GM18499 (cell line): ENCODE measurements at regions not wholly inside any gene's neighbourhood (a gene's known extent, or its start where the extent isn't known, plus 50 kb on each side); places are given as distances from the start of the nearest gene placed in this dataset.
"Not testable (repeated sequence)": the region's sequence is repeated elsewhere in the genome, so short reads cannot be mapped to it uniquely, and the experiment has no call there.

Source experiments
- ATAC-seq: cut with Tn5 transposase; IDR thresholded peaks from one replicate; pipeline ENCODE4 v1.9.1; 2021; ENCODE audit warnings: moderate number of reproducible peaks; ENCODE audit not compliant: insufficient read depth, unreplicated experiment

DNA sequence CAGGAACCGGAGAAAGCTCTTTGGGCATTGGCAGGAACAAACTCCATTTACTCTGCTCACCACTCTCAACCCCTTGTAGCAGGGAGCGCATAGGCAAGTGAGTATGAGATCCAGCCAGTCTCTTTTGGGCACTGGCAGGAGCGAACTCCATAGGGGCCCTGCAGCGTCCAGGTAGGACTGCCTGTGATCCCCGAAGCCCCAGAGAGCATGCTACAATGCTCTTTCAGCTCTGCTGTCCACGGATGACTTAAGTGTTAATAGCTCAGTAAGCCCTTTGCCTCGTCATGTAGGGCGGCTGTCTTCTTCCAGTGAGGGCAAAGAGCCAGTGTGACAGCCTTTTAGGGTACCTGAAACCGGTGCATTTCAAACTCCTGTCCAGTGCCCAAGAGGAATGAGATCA, 1525.6 kb upstream of the RAG2 start:
- ATAC-seq, result no peak

DNA sequence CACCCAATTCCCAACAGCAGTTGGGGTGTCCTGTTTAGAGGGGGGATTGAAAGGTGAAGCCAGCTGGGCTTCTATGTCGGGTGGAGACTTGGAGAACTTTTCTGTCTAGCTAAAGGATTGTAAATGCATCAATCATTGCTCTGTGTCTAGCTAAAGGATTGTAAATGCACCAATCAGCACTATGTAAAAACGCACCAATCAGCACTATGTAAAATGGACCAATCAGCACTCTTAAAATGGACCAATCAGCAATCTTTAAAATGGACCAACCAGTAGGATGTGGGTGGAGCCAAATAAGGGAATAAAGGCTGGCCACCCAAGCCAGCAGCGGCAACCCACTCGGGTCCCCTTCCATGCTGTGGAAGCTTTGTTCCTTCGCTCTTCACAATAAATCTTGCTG, 1518.6 kb upstream of the RAG2 start:
- ATAC-seq, result not testable (repeated sequence)

DNA sequence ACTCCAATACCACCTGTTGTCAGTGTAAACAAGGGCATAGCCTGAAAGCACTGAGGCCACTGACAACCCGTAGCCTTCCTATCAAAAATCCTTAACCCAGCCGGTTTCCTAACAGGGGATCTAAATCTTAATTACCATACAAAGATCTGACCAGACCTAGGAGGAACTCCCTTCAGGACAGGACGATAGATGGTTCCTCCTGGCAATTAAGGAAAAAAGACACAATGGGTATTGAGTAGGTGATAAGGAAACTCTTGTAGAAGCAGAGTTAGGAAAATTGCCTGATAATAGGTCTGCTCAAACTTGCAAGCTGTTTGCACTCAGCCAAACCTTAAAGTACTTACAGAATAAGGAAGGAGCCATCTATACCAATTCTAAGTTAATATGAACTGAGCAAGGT, 1517.3 kb upstream of the RAG2 start:
- ATAC-seq, result not testable (repeated sequence)

DNA sequence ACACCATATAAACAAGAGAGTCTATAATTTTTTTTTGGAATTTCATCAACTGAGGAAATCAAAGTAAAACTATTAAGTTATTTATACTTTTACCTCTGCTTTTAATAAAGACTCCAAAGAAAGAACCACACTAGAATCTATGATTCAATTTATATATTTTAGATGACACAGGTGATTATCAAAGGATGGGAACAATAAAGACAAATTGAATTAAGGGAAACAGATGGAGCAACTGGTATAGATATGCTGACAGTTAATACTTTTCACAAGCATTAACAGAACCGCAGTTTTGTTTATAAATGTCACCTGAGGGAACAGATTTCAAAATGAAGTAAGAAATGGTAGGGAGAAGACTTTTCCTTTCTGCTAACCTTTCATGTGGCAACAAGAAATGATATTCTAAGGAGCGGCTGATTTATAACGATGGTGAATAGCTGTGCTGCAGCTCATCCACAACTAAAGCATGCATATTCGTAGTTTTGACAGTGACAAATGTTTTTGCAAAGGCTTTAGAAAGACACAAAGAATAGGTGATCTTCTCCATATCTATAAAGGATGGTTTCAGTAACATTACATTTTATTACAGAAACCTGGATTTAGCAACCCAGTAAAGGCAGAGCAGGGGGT, 1502.9 kb upstream of the RAG2 start:
- ATAC-seq, result no peak

DNA sequence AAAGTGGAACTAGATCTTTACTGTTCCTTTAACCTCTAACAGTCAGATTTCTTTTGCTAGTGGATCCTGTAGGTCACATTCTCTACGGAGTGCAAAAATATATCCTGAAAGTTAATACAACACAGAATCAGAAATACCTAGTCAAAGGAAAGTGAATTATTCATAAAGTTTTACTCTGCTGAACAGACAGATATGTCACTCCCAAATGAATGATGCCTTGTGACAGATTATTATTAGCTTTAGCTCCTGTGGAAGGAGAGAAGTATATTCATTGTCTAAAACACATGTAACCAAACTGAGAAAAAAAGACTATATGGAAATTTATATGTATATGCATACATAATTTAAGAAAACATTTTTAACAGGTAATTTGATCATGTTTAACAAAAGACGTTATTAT, 1497.2 kb upstream of the RAG2 start:
- ATAC-seq, result no peak

DNA sequence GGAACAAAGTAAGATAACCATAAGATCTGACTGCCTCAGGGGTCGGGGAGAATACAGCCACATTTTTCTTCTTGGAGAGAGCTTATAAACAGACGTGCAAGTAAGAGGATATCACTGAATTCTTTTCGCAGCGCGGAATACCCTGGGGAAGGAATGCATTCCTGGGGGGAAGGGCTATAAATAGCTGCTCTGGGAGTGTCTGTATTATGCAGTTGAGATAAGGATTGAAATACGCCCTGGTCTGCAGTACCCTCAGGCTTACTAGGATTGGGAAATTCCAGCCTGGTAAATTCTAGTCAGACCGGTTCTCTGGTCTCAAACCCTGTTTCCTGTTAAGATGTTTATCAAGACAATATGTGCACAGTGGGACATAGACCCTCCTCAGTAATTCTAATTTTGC, 1491.7 kb upstream of the RAG2 start:
- ATAC-seq, result no peak

DNA sequence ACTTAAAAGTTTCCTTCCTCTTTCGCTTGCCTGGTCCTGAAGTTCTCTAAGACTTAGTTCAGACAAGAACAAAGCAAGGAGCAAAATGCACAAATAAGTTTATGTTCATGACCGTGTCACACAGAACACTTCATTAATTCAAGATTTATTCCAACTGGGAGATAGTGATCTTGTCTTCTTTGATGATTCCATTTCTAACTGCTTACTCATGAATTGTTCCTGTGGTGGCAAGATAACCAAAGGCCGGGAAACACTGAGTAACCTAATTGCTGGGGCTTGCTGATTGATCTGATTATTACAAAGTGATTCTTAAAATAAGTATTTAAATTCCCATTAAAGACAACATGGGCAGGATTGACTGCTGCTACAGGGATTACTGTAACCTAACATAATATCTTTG, 1462.9 kb upstream of the RAG2 start:
- ATAC-seq, result no peak

DNA sequence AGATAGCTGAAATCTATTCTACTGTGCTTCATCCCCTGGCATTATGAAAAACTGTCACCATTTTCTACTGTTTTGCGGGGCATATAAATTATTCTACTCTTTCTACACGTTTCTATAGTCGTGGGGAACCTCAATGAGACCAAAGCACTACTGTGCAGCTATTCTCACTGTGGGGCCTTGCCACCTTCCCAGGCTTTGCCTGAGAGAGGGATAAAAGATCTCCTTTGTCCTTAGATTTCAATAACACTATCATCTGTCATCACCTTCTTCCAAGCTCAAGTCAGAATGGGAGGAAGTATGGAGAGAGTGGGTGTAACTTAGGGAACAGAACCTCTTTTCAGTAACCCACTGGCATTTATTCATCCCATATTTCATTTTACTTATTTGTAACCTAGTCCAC, 1462.1 kb upstream of the RAG2 start:
- ATAC-seq, result no peak

DNA sequence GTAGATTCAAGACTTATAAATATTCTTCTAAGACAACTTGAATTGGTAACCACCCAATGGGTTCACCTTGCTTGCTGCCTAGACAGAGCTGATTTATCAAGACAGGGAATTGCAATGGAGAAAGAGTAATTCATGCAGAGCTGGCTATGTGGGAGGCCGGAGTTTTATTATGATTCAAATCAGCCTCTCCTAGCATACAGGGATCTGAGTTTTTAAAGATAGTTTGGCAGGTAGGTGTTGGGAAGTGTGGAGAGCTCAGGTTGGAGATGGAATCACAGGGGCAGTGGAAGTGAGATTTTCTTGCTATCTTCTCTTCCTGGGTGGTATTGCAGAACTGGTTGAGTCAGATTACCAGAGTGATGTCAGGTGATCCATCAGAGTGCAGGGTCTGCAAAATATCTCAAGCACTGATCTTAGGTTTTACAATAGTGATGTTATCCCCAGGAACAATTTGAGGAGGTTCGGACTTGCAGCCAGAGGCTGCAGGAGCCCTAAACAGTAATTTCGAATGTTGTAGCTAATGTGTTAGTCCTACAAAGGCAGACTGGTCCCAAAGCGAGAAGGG, 1448.6 kb upstream of the RAG2 start:
- ATAC-seq, result no peak

DNA sequence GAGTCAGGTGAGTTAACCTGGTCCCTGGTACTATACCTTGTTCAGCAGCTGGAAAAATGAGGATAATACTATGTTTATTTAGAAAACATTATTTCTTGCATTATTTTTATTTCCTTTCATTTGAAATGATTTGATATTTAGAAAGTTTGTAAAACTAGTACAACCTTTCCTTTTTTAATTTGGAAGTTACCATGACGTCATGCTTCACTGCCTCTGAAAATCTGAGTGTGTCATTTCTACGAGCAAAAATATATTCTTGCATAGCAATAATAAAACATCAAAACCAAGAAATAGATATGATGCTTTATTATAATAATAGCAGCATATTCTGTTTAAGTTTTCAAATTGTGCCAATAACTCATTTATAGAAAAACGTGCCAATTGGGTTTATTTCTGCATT, 1445.0 kb upstream of the RAG2 start:
- ATAC-seq, result no peak

DNA sequence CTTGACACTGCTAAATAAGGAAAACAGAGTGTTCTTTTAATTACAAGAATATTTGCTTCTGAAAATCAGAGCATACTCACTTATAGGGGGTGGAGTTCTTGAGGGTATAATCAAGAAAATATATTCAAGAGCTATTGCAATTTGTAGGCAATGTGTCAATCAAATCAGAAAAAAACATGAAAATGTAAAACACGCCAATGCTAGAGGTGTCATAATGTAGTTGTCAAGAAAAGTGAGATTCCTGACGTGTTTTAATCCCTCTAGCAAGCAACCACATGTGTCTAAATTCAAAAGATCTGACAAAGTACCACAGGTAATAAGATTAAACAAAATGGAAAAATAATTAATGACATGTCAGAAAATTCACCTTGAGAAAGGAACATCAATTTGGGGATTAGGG, 1440.7 kb upstream of the RAG2 start:
- ATAC-seq, result no peak

DNA sequence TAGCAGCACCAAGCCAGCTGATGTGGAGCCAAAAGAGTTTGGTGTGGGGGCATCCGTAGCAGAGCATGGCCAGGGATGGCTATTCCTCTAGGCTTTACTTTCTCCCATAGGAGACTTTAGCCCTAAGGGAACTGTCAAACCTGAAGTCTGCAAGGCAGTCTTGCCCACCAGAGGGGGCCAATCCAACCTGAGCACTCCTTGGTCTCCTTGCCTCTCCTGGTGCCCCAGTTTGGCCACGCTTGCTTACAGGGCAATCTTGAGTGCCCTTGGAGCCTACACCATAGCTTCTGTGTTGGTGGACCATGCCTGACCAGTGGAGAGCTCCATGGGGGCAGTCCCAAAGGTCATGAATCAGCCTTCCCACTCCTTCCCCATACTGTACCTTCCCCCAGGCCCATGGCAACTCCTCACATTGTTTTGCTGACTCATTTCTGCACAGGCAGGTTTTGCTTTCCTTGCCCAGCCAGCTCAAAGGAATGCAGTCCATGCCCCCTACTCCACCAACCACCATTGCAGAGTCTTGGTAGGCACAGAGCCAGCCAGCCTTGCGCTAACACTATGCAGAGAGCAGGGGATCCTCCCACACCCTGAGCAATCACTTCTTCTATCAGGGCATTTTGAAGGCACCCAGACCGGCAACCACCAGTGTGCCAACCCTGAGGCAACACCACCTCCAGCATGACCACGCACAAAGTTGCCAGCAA, 1421.2 kb upstream of the RAG2 start:
- ATAC-seq, result no peak

DNA sequence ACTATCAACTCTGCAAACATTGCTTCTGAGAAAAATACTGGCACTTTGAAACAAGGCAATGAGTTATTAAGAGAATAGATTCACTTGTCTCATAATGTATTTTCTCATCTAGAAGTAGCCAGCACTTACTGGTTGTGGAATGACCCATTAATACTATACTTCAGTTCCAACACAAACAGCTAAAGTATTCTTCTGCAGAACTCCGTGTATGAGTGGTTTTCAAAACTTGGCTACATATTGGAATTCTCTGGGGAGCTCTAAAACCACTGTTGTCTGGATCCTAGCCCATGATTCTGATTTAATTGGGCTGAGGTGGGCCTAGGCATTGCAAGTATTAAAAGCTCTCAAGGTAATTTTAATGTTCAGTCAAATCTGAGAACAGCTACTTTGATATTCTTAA, 1416.4 kb upstream of the RAG2 start:
- ATAC-seq, result no peak

DNA sequence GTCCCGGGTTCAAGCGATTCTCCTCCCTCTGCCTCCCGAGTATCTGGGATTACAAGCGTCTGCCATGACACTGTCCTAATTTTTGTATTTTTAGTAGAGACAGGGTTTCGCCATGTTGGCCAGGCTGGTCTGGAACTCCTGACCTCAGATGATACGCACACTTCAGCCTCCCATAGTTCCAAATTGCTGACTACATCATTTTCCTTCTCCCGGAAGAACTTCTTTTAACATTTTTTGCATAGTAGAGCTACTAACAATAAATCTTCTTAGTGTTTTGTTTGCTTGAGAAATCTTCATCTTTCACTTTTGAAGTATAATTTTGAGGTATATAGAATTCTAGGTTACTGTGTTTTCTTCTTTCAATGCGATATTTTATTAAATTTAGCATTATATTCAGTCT, 1415.1 kb upstream of the RAG2 start:
- no peak for ATAC-seq

DNA sequence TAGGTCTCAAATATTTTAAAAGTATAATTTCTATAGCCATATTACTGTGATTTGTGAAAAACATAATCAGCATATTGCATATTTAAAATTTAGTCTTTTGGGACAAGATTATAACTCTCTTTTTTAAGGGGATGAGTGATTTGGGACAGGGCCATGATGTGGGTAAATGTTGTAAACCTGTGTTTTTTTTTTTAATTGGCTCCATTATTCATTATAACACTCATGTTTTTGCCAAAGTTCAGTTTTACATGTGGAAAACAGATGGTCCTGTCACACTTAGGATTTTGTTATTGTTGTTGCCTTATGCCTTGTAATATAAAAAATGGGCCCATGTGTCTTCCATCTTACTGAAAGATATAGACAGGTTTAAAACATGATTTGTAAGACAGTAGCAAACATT, 1413.5 kb upstream of the RAG2 start:
- ATAC-seq, result no peak

DNA sequence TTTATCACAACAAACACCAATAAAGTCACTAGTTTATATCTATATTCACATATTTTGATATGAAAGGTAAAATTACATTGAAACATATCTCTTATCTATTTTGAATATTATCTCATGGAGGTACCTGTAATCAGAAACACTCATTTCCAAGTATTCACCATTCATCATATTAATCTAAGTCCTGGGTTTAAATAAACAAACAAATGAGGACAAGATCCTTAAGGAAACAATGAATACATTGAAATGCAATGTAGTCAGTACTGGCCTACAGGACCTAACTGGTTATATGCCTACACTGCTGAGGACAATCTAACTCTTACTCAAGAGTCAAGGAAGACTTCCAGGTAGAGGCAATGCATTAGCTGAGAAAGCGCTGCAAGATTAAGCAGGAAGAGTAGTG, 1411.9 kb upstream of the RAG2 start:
- no peak for ATAC-seq

DNA sequence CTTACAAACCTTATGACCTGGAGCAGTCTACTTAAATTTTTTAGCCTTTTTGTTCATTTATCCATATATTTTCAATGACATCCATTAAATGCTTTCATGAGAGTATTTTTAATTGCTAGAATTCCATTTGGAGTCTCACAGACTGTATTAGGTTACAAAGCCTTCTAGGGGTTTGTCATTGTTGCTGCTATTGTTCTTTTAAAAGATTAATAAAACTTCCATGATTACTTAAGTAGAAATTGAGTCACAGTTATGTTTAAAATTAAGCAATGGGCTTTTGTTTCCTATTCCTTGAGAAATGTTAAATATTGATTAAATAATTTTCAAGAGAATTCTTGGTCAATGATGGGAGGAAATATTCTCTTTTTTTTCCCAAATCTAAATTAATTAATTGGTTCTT, 1408.4 kb upstream of the RAG2 start:
- no peak for ATAC-seq

DNA sequence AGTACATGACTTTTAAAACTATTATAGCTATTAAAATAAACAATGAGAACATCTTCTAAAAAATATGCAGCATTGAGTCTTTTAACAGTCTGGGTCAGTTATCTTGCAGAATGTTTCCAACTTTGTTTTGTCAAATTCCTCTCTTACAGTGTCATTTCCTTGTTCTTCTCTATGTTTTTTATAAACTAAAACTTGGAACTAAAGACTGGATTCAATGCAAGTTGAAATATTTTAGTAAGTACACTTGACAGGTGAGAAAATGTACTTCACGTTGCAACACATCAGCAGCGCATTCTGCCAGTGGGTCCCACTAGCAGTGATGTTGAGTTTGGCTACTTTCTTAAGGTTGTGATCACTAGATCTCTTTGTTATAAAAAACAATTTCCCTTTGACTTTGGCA, 1407.6 kb upstream of the RAG2 start:
- ATAC-seq, result no peak

DNA sequence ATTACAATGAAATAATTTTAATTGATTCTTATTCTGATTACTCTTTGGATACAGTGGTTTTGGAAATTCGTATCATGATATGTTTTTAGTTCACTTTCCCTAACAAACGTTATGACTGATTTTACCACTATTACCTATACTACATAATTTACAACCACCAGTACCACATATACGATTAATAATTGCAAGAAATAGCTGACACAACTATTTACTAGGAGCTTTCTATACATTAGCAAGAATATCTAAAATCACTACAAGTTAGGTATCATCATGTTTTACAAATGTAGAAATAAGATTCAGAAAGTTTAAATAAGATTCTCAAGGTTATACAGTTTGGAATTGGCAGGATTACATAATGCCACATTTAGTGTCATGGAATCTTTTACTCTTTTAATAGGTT, 1401.1 kb upstream of the RAG2 start:
- ATAC-seq, result no peak

DNA sequence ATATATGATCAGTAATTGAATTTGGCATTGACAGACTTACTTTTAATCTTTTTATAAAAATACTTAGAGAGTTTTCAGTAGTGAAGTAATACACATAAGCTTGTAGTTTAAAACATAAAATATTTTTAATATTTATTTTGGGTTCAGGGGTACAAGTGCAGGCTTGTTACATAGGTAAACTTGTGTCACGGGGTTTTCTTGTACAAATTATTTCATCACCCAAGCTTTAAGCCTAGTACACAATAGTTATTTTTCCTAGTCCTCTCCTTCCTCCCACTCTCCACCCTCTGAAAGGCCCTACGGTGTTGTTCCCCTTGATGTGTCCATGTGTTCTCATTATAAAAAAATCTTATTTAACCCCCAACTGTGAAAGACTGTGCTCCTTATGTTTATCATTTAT, 1397.8 kb upstream of the RAG2 start:
- no peak for ATAC-seq

DNA sequence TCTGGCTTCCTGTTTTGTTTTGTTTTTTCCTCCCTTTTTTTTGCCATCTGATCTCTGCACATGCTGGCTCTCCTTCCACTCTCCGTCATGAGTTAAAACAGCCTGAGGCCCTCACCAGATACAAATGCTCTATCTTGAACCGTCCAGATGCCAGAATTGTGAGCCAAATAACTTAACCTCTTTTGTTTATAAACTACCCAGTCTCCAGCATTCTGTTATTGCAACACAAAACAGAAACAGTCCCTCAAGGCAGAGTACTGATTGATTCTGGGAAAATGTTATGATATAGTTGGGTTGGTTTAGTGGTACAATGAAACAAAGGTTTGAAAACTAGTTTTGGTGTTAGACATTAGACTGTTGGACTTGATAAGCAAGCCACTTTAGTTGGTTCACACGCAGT, 1390.0 kb upstream of the RAG2 start:
- ATAC-seq, result no peak

DNA sequence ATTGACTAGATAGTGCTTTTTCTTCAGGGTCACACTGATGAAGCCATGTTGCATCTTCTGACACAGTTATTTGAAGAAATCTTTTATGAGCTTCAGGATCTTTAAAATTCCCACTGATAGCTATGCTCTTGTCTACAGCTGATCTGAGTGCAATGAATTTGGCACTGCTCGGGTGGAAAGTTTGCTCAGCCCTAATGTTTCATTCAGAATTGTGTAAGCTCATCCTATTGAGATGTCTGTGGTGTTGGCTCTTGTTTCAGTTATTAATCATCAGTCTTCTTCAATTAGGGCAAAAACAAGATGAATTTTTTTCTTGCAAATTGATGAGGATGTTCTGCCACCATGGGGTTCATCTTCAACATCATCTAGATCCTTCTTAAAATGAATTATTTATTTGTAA, 1387.0 kb upstream of the RAG2 start:
- ATAC-seq, result no peak
